CD4-positive, alpha-beta T cell treated with Interferon gamma for 1 hour (primary cell): ENCODE measurements at regions not wholly inside any gene's neighbourhood (a gene's known extent, or its start where the extent isn't known, plus 50 kb on each side); places are given as distances from the start of the nearest gene placed in this dataset.
A peak's percentile ranks its signal among the peaks of the same experiment; 100 is the strongest.

Source experiments
- DNase-seq: peaks from one replicate; pipeline ENCODE4 v3.0.0-alpha.2; 2020

- DNase-seq, result no peak
These were observed 123.9 kb downstream of the ZNF664 start for GRCh38 chr12:124096869-124097434.

GRCh38 chr12:124097701-124098100, 124.7 kb downstream of the ZNF664 start:
- DNase-seq, result no peak

- DNase-seq, result no peak
These were observed 125.2 kb downstream of the ZNF664 start for GRCh38 chr12:124098101-124098757.

- no peak for DNase-seq
These were observed 125.9 kb downstream of the ZNF664 start for GRCh38 chr12:124098887-124099286.

- no peak for DNase-seq
These were observed 126.6 kb downstream of the ZNF664 start for GRCh38 chr12:124099661-124100060.

GRCh38 chr12:124100572-124101178, 127.7 kb downstream of the ZNF664 start:
- DNase-seq, result no peak

GRCh38 chr12:124105546-124105945, 132.5 kb downstream of the ZNF664 start:
- no peak for DNase-seq

- DNase-seq, result no peak
These were observed 134.3 kb downstream of the ZNF664 start for GRCh38 chr12:124107351-124107750.

GRCh38 chr12:124109760-124110159, 136.7 kb downstream of the ZNF664 start:
- DNase-seq, result peak; percentile 14

- DNase-seq, result no peak
These were observed 137.4 kb downstream of the ZNF664 start for GRCh38 chr12:124110372-124110883.

- no peak for DNase-seq
These were observed 138.0 kb downstream of the ZNF664 start for GRCh38 chr12:124111006-124111405.

- DNase-seq, result no peak
These were observed 141.3 kb downstream of the ZNF664 start for GRCh38 chr12:124114316-124114715.

GRCh38 chr12:124115496-124115895, 142.5 kb downstream of the ZNF664 start:
- DNase-seq, result no peak

GRCh38 chr12:124115976-124116690, 143.1 kb downstream of the ZNF664 start:
- DNase-seq, result no peak

- no peak for DNase-seq
These were observed 147.7 kb downstream of the ZNF664 start for GRCh38 chr12:124120739-124121138.

GRCh38 chr12:124122722-124123121, 149.7 kb downstream of the ZNF664 start:
- DNase-seq, result no peak

- no peak for DNase-seq
These were observed 150.4 kb downstream of the ZNF664 start for GRCh38 chr12:124123296-124124000.

- DNase-seq, result no peak
These were observed 152.3 kb downstream of the ZNF664 start for GRCh38 chr12:124125203-124125871.

- DNase-seq, result no peak
These were observed 154.1 kb downstream of the ZNF664 start for GRCh38 chr12:124126950-124127655.

GRCh38 chr12:124129132-124129531, 156.1 kb downstream of the ZNF664 start:
- no peak for DNase-seq

GRCh38 chr12:124130691-124131591, 157.9 kb downstream of the ZNF664 start:
- DNase-seq, result no peak
